Transverse colon (tissue), 4 donors: ENCODE measurements at regions not wholly inside any gene's neighbourhood (a gene's known extent, or its start where the extent isn't known, plus 50 kb on each side); places are given as distances from the start of the nearest gene placed in this dataset.

Source experiments
- POLR2A ChIP-seq: fragments of 450-650 bp; IDR thresholded peaks from one replicate; pipeline ENCODE4 v1.6.1; 2016; ENCODE audit warnings: antibody characterized with exemption, mild to moderate bottlenecking, moderate library complexity
- POLR2AphosphoS5 ChIP-seq, 3 donors: sonication (generic); formaldehyde crosslinking; IDR thresholded peaks; one replicate each; pipeline ENCODE4 v1.6.1; 2016; ENCODE audit warnings: antibody characterized with exemption in 3 of 3
- TF ChIP-seq, protein P1 (sequence below), 5 experiments: fragments of 200-600 bp in 3 of 5; fragments of 450-650 bp in 2 of 5; sonication (generic) in 3 of 5; IDR thresholded peaks; 1 replicate in 2 of 5; 2 replicates in 3 of 5; pipeline ENCODE4 v1.5.1; 2016 to 2017; ENCODE audit warnings: antibody characterized with exemption in 5 of 5, inconsistent platforms in 3 of 5, mild to moderate bottlenecking in 2 of 5, moderate library complexity in 1 of 5

- TF ChIP-seq, protein P1, sequence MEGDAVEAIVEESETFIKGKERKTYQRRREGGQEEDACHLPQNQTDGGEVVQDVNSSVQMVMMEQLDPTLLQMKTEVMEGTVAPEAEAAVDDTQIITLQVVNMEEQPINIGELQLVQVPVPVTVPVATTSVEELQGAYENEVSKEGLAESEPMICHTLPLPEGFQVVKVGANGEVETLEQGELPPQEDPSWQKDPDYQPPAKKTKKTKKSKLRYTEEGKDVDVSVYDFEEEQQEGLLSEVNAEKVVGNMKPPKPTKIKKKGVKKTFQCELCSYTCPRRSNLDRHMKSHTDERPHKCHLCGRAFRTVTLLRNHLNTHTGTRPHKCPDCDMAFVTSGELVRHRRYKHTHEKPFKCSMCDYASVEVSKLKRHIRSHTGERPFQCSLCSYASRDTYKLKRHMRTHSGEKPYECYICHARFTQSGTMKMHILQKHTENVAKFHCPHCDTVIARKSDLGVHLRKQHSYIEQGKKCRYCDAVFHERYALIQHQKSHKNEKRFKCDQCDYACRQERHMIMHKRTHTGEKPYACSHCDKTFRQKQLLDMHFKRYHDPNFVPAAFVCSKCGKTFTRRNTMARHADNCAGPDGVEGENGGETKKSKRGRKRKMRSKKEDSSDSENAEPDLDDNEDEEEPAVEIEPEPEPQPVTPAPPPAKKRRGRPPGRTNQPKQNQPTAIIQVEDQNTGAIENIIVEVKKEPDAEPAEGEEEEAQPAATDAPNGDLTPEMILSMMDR (IDR thresholded peaks at IDR 0.05): no peak
- TF ChIP-seq POLR2A: no peak
- no peak for TF ChIP-seq POLR2AphosphoS5 (IDR thresholded peaks at IDR 0.05)
These were observed 84.0 kb downstream of the RPS6KA4 start for GRCh38 chr11:64443001-64443400.
